ENCODE measurements at regions not wholly inside any gene's neighbourhood (a gene's known extent, or its start where the extent isn't known, plus 50 kb on each side); places are given as distances from the start of the nearest gene placed in this dataset.

GRCh38 chr7:34307540-34307939, 350.5 kb upstream of the NPSR1 start (continued):
- TF ChIP-seq CHD7 (IDR thresholded peaks at IDR 0.05; ENCODE audit: insufficient replicate concordance, low read length) (no peak), CBX8 (IDR thresholded peaks at IDR 0.05; ENCODE audit: borderline replicate concordance, low read depth, low read length) (no peak), RXRA (IDR thresholded peaks at IDR 0.05; ENCODE audit: insufficient read depth, low read depth, low read length) (no peak), BRCA1 (IDR thresholded peaks at IDR 0.05; ENCODE audit: low read depth, low read length) (no peak), RFX5 (IDR thresholded peaks at IDR 0.05; ENCODE audit: borderline replicate concordance, low read depth, low read length) (no peak), BACH1 (IDR thresholded peaks at IDR 0.05; ENCODE audit: low read length) (no peak), SAP30 (IDR thresholded peaks at IDR 0.05; ENCODE audit: insufficient read depth, insufficient replicate concordance, low read length) (no peak), POU5F1 (IDR thresholded peaks at IDR 0.05; ENCODE audit: low read depth, low read length) (no peak), EZH2 (IDR thresholded peaks at IDR 0.05; ENCODE audit: low read depth, low read length, severe bottlenecking) (no peak), ASH2L (IDR thresholded peaks at IDR 0.05; ENCODE audit: low read length) (no peak), HDAC6 (IDR thresholded peaks at IDR 0.05; ENCODE audit: low read depth, low read length) (no peak), POLR2A (IDR thresholded peaks at IDR 0.05; ENCODE audit: control extremely low read depth in 1 of 2, low read depth in 2 of 2, low read length in 2 of 2) (no peak), SUZ12 (IDR thresholded peaks at IDR 0.05; ENCODE audit: low read length) (no peak), POLR2AphosphoS5 (IDR thresholded peaks at IDR 0.05; ENCODE audit: low read depth, low read length) (no peak)

Data from H1 (cell line).